HG03139 (cell line): ENCODE measurements at regions not wholly inside any gene's neighbourhood (a gene's known extent, or its start where the extent isn't known, plus 50 kb on each side); places are given as distances from the start of the nearest gene placed in this dataset.

Source experiments
- ATAC-seq: cut with Tn5 transposase; IDR thresholded peaks from one replicate; pipeline ENCODE4 v1.9.1; 2021; ENCODE audit not compliant: unreplicated experiment

DNA sequence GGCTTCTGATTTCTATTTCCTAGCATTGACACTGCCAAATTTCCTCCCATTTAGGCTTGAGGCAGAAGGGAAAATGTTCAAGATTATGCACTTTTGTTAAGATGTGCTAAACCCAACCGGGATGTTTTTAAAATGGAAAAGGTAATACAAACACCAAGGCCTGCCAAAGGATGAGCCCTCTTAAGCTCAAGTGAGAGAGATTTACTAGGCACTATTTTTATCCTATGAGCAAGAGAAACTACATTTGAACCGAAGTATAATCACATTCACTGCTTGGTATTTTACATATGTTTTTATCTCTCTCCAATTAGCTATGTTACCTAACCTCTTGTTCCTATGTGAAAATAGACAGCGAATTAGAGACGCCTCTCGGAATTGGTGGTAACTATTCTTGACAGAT is 295.8 kb downstream of the GABRB3 start:
- ATAC-seq, result no peak

DNA sequence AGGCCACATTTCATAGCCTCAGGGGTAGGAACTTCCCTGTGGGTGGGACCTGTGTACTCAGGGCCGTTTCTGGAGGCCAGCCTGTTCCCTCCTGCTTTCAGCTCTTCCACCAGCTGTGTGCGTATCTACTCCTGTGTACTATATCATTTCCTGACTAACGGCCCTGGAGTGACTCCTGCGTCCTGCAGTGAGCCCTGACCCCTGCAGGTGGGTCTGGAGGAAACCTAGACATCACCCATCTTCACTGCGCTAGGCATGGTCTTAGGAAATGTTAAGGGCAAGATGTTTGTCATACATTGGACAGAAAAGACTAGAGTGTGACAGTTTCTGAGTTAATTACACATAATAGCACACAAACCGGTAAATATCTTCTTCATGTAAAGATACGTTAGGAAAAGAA is 297.3 kb downstream of the GABRB3 start:
- no peak for ATAC-seq

GRCh38 chr15:26472661-26473060 is 300.2 kb downstream of the GABRB3 start:
- no peak for ATAC-seq

- ATAC-seq, result no peak
Observed at GRCh38 chr15:26461847-26462608, 310.8 kb downstream of the GABRB3 start.

DNA sequence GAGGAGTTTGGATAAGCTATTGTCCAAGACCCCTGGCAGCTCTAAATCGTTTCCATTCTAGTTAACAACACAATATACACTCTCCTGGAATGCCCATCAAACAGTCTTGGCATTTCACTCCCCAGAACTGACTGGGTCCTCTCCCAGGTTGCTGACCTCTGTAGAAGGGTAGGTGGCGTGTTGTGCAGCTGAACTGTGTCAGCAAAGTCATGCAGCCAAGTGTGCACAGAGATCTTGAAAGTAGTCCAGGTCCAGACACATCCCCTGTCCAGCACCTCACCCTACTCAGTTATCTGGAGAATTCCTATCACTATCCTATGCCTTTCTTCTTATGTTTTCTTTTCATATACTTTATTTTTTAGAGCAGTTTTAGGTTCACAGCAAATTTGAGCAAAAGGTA is 312.7 kb downstream of the GABRB3 start:
- no peak for ATAC-seq

- ATAC-seq, result no peak
Observed at GRCh38 chr15:26455828-26456227, 317.0 kb downstream of the GABRB3 start.

- ATAC-seq, result no peak
Observed at GRCh38 chr15:26453914-26454313, 319.0 kb downstream of the GABRB3 start.

DNA sequence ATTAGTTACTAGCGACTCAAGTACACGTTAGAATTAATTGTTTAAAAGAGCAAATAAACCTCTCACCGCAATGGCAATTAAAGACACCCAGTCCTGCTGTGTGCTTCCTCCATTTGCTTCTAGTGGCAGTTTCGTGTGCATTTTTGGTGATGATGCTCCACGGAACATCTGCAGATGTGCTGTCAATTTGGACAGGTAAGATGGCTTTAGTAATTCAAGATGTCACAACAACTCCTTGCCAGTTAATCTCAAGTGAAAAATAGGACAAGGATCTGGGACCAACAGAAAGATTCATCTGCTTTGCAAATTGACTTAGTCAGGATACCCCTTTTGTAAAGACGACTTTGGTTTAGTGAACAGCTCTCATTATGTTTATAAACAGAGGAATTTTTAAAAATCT is 320.9 kb downstream of the GABRB3 start:
- no peak for ATAC-seq

DNA sequence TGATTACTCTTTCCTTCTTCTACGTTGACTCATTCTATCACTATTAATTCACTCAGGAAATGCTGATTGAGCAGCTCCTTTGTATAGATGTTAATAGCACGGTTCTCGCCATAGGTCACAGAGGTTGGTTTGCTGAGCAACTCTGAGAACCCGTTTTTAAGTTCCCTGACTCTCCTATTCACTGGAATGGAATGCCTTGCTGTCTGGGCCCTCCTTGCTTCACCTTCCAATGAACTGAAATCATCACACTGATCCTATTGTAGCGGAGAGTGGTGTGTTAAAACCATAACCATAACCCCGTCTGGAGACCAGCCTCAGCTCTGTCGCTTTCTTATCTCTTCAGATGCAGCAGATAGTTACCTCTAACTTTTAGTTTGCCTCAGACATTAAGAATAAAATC is 323.6 kb downstream of the GABRB3 start:
- ATAC-seq, result no peak

DNA sequence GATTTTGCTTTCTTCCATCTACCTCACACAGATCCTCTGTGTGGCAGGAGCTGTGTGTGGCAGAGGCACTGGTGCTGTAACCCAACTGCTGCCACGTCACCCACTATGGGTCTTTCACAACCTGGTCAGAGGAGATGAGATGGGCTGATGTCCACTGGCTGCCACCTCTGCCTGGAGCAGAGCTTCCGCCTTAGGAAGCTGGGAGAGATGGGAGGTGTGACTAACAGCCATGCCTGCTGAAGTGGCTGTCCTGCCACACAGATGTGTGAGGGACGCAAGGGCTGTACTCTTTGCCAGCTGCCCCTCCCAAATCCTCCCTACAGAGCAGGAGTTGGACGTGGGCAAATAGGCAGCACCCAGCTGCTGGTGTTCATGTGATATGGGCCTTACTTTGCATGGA is 329.5 kb downstream of the GABRB3 start:
- ATAC-seq, result no peak

- ATAC-seq, result no peak
Observed at GRCh38 chr15:26442680-26443079, 330.2 kb downstream of the GABRB3 start.

DNA sequence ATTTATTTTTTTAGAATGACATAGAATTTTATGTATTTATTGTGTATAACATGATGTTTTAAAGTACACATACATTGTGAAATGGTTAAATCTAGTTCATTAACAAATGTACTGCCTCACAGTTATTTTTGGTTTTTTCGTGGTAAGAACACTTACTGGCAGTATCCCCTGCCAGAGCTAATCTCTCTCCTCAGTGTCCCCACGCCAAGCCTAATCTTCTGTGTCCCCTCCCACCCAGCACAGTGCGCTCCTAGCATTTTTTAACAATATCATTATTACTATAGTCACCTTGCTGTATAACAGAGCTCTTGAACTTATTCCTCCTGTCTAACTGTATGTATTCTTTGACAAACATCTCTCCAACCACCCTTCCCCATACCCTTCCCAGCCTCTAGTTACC is 333.2 kb downstream of the GABRB3 start:
- no peak for ATAC-seq

DNA sequence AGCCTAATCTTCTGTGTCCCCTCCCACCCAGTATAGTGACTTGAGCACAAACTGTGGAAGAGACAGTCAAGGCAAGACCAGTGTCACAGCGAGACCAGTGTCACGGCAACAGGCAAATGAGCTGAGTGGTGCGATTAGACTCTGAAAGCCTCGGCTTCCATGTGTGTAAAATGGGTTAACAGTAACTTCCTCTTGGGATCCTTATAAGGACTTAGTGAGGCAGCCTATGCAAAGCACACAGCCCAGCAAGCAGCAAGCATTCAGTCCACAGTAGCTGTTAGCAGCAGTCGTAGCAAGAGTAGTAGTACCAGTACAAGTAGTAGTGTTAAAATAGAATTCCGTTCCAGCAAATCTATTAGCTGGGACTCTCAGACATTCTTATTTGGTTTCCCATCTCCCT is 334.1 kb downstream of the GABRB3 start:
- ATAC-seq, result no peak

DNA sequence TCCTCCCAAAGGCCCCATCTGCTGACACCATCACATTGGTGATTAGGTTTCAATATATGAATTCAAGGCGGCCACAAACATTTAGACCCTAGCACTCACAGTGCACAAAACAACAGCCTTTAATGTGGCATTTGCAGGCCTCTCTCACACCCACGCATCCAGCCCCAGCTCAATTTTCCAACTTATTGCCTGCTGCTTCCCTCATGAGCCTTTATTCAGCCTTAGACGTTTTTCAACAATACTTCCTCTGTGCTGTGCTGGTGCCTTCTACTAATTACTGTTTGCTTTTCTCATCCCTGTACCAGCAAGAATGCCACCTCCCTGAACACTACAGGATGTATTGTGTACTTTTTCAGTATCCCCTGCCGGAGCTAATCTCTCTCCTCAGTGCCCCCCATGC is 334.6 kb downstream of the GABRB3 start:
- no peak for ATAC-seq

GRCh38 chr15:26433818-26434217 is 339.0 kb downstream of the GABRB3 start:
- no peak for ATAC-seq

DNA sequence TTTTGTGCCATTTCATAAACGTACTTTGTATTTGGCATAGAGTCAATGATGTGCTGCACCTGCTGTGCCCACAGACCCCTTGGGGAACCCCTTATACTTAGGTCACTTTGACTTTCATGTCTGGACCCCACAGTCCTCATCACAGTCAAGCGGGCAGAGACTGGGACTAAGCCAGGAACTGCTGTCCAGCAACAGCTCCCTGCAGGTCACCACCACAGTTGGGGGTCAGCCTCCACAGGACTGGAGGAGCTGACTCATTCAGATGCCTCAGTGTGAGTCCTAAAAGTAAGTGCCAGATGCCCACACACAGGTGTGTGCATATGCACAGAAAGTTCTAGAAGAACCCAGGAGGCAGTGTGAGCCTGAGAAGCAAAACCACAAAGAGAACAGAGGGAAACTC is 339.8 kb downstream of the GABRB3 start:
- no peak for ATAC-seq

- no peak for ATAC-seq
Observed at GRCh38 chr15:26421065-26421464, 351.8 kb downstream of the GABRB3 start.

DNA sequence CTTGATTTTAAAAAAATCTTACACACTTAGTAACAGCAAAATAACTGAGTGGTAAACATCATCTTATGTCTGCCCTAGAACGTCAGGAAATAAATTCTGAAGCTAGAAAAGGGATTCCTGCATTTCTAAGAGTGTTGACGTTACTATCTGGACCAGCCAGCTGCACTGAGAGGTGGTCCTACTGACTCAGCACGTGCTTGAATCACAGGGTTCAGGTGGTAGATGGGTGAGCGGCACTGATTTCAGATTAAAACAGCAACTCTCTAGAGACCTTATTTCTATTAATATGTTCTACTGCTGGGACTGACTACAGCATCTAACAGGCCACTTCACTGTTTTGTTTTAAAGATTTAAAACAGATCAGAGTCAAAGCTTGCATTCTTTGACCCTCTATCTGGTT is 377.2 kb downstream of the GABRB3 start:
- ATAC-seq, result no peak

- ATAC-seq, result no peak
Observed at GRCh38 chr15:26394801-26395200, 378.1 kb downstream of the GABRB3 start.

DNA sequence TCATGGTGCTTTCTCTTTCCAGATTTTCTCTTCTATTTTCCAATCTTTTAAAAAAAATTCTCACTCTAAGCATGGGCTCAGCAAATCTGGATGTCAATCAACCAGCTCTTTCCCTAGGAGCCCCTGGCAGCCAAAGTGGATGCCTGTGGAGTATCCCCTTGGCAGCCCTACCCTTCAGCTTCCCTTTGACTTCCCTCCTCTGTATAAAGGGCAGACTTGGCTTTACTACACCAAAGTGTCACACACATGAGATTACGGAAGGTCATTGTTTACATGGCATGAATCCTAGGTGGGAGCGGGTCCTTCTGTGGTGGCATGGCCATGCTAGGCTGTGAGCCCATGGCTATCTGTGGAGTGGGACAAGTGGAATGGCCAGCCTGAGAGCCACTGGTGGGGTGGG is 379.9 kb downstream of the GABRB3 start:
- ATAC-seq, result no peak

DNA sequence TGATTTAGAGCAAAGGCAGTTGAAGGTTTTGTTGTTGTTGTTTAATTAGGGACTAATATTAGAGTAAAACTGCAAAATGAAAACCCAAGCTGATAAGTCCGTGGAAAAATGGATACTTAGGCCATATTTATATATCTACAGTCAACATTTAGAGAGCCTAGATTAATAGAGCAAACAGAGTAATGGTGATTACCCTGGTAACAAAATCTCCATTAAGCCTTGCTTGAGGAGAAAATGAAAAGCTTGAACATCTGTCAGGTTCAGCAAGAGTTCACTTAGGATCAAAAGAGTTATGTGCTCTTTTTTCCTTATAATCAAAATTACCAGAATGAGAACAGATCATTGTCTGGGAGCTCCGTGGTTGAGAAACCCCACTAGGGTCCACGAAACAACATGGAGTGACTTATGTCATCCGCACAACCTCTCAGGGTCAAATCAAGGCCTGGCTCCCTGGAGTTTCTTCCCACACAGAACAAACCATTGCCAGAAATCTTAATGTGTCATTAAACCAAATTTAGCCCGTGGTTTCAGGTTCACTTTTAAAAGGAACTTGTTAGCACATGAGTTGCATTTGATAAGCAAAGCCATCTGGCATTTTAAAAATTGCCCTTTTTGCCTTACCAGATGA is 381.2 kb downstream of the GABRB3 start:
- no peak for ATAC-seq

- ATAC-seq, result no peak
Observed at GRCh38 chr15:26382444-26383072, 390.3 kb downstream of the GABRB3 start.
